HepG2 (cell line): ENCODE measurements at regions not wholly inside any gene's neighbourhood (a gene's known extent, or its start where the extent isn't known, plus 50 kb on each side); places are given as distances from the start of the nearest gene placed in this dataset.

Source experiments
- ATAC-seq: fragments of 200-7000 bp; cut with Tn5 transposase; 3 replicates; pipeline ENCODE4 v1.9.1; 2020; ENCODE audit warnings: mild to moderate bottlenecking, moderate library complexity
- BruUV-seq: library from RNA; stranded (reverse); fragments of 400-500 nt; replicated peaks from 2 replicates; lab custom pipeline; 2021; lab: Mats Ljungman, UMichigan
- CTCF ChIA-PET: fragments of 300-600 bp; formaldehyde crosslinking; extraction: SDS; loops from one replicate; lab custom pipeline; 2021; ENCODE audit warnings: low total read pairs, inconsistent platforms, low intra/inter-chr PET ratio; lab: Yijun Ruan, JAX
- POLR2A ChIA-PET: fragments of 350-600 bp; sonication (Branson Sonifier 250); formaldehyde crosslinking; loops from one replicate; lab custom pipeline; 2020; ENCODE audit warnings: antibody characterized with exemption, inconsistent platforms; lab: Yijun Ruan, JAX
- DNase-seq: peaks from one replicate; pipeline ENCODE4 v3.0.0-alpha.2; 2015; ENCODE audit warnings: low spot score
- FAIRE-seq: peaks from 3 replicates; lab custom pipeline; 2011; peaks lifted over from hg19 to GRCh38; lab: Jason Lieb, UNC
- H2AFZ ChIP-seq: one replicate; pipeline ENCODE4 v1.6.1; 2011; ENCODE audit warnings: low read length, inconsistent platforms
- H3K27ac ChIP-seq: fragments of 300-600 bp; 3 replicates; pipeline ENCODE4 v1.8.0; 2011; ENCODE audit warnings: mixed run types, mild to moderate bottlenecking, mixed read lengths, low read length, inconsistent platforms; ENCODE audit not compliant: insufficient read depth; ENCODE audit errors: extremely low read length
- H3K27me3 ChIP-seq, 2 experiments: fragments of 200-600 bp in 1 of 2; 2 replicates in 1 of 2; 3 replicates in 1 of 2; pipeline versions ENCODE4 v1.6.0 to v1.8.0; 2011; ENCODE audit warnings: low read length in 2 of 2, mild to moderate bottlenecking in 2 of 2, moderate library complexity in 2 of 2, inconsistent platforms in 1 of 2; ENCODE audit not compliant: insufficient read depth in 2 of 2, control insufficient read depth in 1 of 2
- H3K36me3 ChIP-seq, 2 experiments: fragments of 200-600 bp in 1 of 2; replicated peaks in 1 of 2; 2 replicates in 1 of 2; 3 replicates in 1 of 2; pipeline versions ENCODE4 v1.5.1 to v1.8.0; 2011; ENCODE audit warnings: low read length in 2 of 2, inconsistent platforms in 1 of 2; ENCODE audit not compliant: insufficient read depth in 2 of 2, control insufficient read depth in 1 of 2
- H3K4me1 ChIP-seq: 2 replicates; pipeline ENCODE4 v1.5.1; 2012; ENCODE audit warnings: low read length, inconsistent platforms; ENCODE audit not compliant: insufficient read depth
- H3K4me2 ChIP-seq: 2 replicates; pipeline ENCODE4 v1.6.0; 2011; ENCODE audit warnings: low read depth, low read length, inconsistent platforms
- H3K4me3 ChIP-seq, 3 experiments: fragments of 200-600 bp in 1 of 3; sonication (generic), shearing (Covaris generic) in 1 of 3; replicated peaks in 1 of 3; 2 replicates each; pipeline ENCODE4 v1.5.1; 2011 to 2016; ENCODE audit warnings: low read length in 3 of 3, inconsistent platforms in 2 of 3, low read depth in 2 of 3, mild to moderate bottlenecking in 2 of 3, control low read depth in 1 of 3, mixed read lengths in 1 of 3; ENCODE audit not compliant: insufficient read depth in 1 of 3
- H3K79me2 ChIP-seq: one replicate; pipeline ENCODE4 v1.6.1; 2011; ENCODE audit warnings: low read length, inconsistent platforms; ENCODE audit not compliant: insufficient read depth
- H3K9ac ChIP-seq: 2 replicates; pipeline ENCODE4 v1.6.0; 2011; ENCODE audit warnings: mild to moderate bottlenecking, low read depth, low read length, inconsistent platforms; ENCODE audit not compliant: insufficient read depth
- H3K9me3 ChIP-seq: 2 replicates; pipeline ENCODE4 v1.5.1; 2012; ENCODE audit warnings: mild to moderate bottlenecking, low read length
- H4K20me1 ChIP-seq: 2 replicates; pipeline ENCODE4 v1.6.0; 2011; ENCODE audit warnings: inconsistent platforms, mild to moderate bottlenecking, low read length, moderate library complexity; ENCODE audit not compliant: insufficient read depth
- CEBPG ChIP-seq: IDR thresholded peaks from 2 replicates; pipeline ENCODE4 v1.6.1; 2016
- HNRNPH1 ChIP-seq: fragments of 200-400 bp; formaldehyde crosslinking; optimal IDR thresholded peaks from 2 replicates; pipeline ENCODE3; 2017; ENCODE audit warnings: mild to moderate bottlenecking, low read depth, low read length
- IKZF4 ChIP-seq: sonication (generic); formaldehyde crosslinking; IDR thresholded peaks from 2 replicates; pipeline ENCODE4 v1.5.1; 2020; ENCODE audit warnings: borderline replicate concordance, mild to moderate bottlenecking, low read depth, missing genetic modification reagents; ENCODE audit errors: not compliant biosample characterization
- ISX ChIP-seq: sonication (generic); formaldehyde crosslinking; conservative IDR thresholded peaks from 2 replicates; pipeline ENCODE4 v1.5.0; 2020; ENCODE audit warnings: missing genetic modification reagents
- PCBP2 ChIP-seq: fragments of 200-400 bp; formaldehyde crosslinking; optimal IDR thresholded peaks from 2 replicates; pipeline ENCODE3; 2018; ENCODE audit warnings: low read length, low read depth; ENCODE audit not compliant: poor library complexity, severe bottlenecking
- SMAD1 ChIP-seq: sonication (generic); formaldehyde crosslinking; IDR thresholded peaks from 2 replicates; pipeline ENCODE4 v1.4.0; 2020; ENCODE audit warnings: missing genetic modification reagents, low read depth, mild to moderate bottlenecking, borderline replicate concordance
- SMYD3 ChIP-seq: sonication (generic); formaldehyde crosslinking; IDR thresholded peaks from 2 replicates; pipeline ENCODE4 v1.8.1; 2023; ENCODE audit warnings: mild to moderate bottlenecking, missing genetic modification reagents
- SOX5 ChIP-seq: IDR thresholded peaks from 2 replicates; pipeline ENCODE4 v1.6.1; 2016; ENCODE audit warnings: borderline replicate concordance
- TIGD3 ChIP-seq: sonication (generic); formaldehyde crosslinking; IDR thresholded peaks from 2 replicates; pipeline ENCODE4 v1.5.1; 2020; ENCODE audit warnings: mild to moderate bottlenecking, missing genetic modification reagents, borderline replicate concordance
- ZBTB43 ChIP-seq: sonication (generic); formaldehyde crosslinking; conservative IDR thresholded peaks from 2 replicates; pipeline ENCODE4 v1.4.0; 2020; ENCODE audit warnings: missing genetic modification reagents
- ZNF430 ChIP-seq: sonication (generic); formaldehyde crosslinking; IDR thresholded peaks from 2 replicates; pipeline ENCODE4 v1.9.0; 2021; ENCODE audit warnings: mild to moderate bottlenecking, missing genetic modification reagents
- ZNF589 ChIP-seq: sonication (generic); formaldehyde crosslinking; conservative IDR thresholded peaks from 2 replicates; pipeline ENCODE4 v1.8.0; 2022; ENCODE audit warnings: mild to moderate bottlenecking, moderate library complexity, missing genetic modification reagents
- WGBS: methylation state at CpG from one replicate; pipeline ENCODE4 v1.1.6; 2017; ENCODE audit warnings: low lambda C conversion rate; 5-methylcytosine and 5-hydroxymethylcytosine counted together
- in situ Hi-C: cut with HindIII; loops from 2 replicates; pipeline ENCODE4 v1.10.0; 2017; ENCODE audit warnings: low pct_unique_long_range_greater_than_20kb; ENCODE audit not compliant: extremely low pct_ligation_motif_present
- intact Hi-C: fragments of 100-400 bp; cut with micrococcal nuclease; formaldehyde crosslinking; loops from one replicate; pipeline ENCODE4 v1.10.0; 2022; ENCODE audit not compliant: unreplicated experiment

GRCh38 chr13:106874323-106874722, 306.4 kb upstream of the ARGLU1 start:
- Histone ChIP-seq H4K20me1 (no peaks in the 10 kb centered on the region), H2AFZ (no peak overlapping the region), H3K27me3 (no peaks in the 10 kb centered on the region), H3K79me2 (no peaks in the 10 kb centered on the region), H3K9ac (no peak overlapping the region), H3K4me1 (no peaks in the 10 kb centered on the region), H3K9me3 (no peaks in the 10 kb centered on the region)
- no peak for FAIRE-seq
- WGBS: 0% methylated on average over 2 of the region's 2 CpGs
- TF ChIP-seq SMAD1 (no peak), IKZF4 (CRISPR knock-in tag) (no peak), TIGD3 (CRISPR knock-in tag) (no peak), CEBPG (no peak), ISX (CRISPR knock-in tag) (no peak), ZBTB43 (no peak), SMYD3 (no peak), SOX5 (CRISPR knock-in tag) (no peak), HNRNPH1 (no peak), PCBP2 (no peak), ZNF430 (CRISPR knock-in tag) (no peak), ZNF589 (CRISPR knock-in tag) (no peak)
- TF ChIP-seq, all 625 proteins: peak for 0
- ChIA-PET CTCF (no interaction called here), POLR2A (no interaction called here)
- intact Hi-C loops: no loop called here
- BruUV-seq: no TSS peak
- DNase-seq (no peak), ATAC-seq (no peak)
- Histone ChIP-seq H3K4me3 (no peak overlapping the region), H3K4me2 (no peak overlapping the region), H3K36me3 (no peaks in the 10 kb centered on the region), H3K27ac (no peak overlapping the region)
- in situ Hi-C loops: no loop called here
